ENCODE measurements at regions not wholly inside any gene's neighbourhood (a gene's known extent, or its start where the extent isn't known, plus 50 kb on each side); places are given as distances from the start of the nearest gene placed in this dataset.

DNA sequence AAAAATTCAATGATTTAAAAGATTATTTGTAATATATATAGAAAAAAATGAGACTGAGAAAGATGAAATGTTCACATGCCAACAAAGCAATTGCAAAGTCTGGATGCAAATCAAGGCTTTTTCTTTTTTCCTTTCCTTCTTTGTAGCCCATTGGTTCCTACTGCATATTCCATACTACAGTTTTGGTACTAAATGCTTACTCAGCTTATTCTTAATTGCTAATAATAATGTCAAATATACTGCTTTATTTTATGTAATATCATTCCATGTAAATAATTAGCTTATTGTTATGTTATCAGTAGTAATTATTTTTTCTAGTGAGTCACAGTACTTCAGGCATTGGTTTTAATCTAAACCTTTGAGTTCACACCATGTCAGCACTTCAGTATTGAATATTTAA lies 407.4 kb upstream of the LRRTM1 start:
- no peaks in the 10 kb centered on the region for H3K27me3 ChIP-seq (ENCODE audit: control insufficient read depth in 2 of 2, insufficient read depth in 2 of 2, low read length in 2 of 2)
- no peaks in the 10 kb centered on the region for H3K9me3 ChIP-seq (replicated peaks; ENCODE audit: control insufficient read depth, insufficient read depth, low read depth, low read length)
- in situ Hi-C loops (cut with MboI): no loop called here
- no peaks in the 10 kb centered on the region for H3K4me1 ChIP-seq (replicated peaks in 1 of 2; ENCODE audit: control insufficient read depth in 2 of 2, insufficient read depth in 2 of 2, low read length in 2 of 2)
- BruUV-seq (replicated peaks): no TSS peak
- no peaks in the 10 kb centered on the region for H3K79me2 ChIP-seq (ENCODE audit: control insufficient read depth, insufficient read depth, low read length)
- DNase-seq (ENCODE audit: extremely low read depth in 1 of 4, low spot score in 3 of 4) (no peak), FAIRE-seq (no peak), ATAC-seq (no peak)
- H3K9ac ChIP-seq (ENCODE audit: insufficient read depth in 1 of 2, low read depth in 2 of 2, low read length in 2 of 2): no peak overlapping the region
- intact Hi-C loops (cut with micrococcal nuclease): no loop called here
- no peak overlapping the region for H3K4me3 ChIP-seq
- ChIA-PET CTCF (ENCODE audit: low intra/inter-chr PET ratio) (no interaction called here), POLR2A (no interaction called here)
- no peaks in the 10 kb centered on the region for H3K36me3 ChIP-seq (ENCODE audit: control insufficient read depth, insufficient read depth, low read length)
- H2AFZ ChIP-seq (ENCODE audit: low read depth, low read length): no peak overlapping the region
- TF ChIP-seq ZNF316 (IDR thresholded peaks at IDR 0.05) (peak; percentile 80), C11orf30 (IDR thresholded peaks at IDR 0.05; ENCODE audit: low read depth) (peak; percentile 60; the same call in 1 of the 2 replicates), CSDE1 (IDR thresholded peaks at IDR 0.05) (no peak), MAFF (IDR thresholded peaks at IDR 0.05; ENCODE audit: low read length) (peak; percentile 81), MAFG (tag; conservative IDR thresholded peaks at IDR 0.05) (peak; percentile 71), ILK (tag; IDR thresholded peaks at IDR 0.05; ENCODE audit: borderline replicate concordance, low read depth) (no peak), MAFK (IDR thresholded peaks at IDR 0.05; ENCODE audit: low read length) (peak; percentile 86)
- TF ChIP-seq, protein P1, sequence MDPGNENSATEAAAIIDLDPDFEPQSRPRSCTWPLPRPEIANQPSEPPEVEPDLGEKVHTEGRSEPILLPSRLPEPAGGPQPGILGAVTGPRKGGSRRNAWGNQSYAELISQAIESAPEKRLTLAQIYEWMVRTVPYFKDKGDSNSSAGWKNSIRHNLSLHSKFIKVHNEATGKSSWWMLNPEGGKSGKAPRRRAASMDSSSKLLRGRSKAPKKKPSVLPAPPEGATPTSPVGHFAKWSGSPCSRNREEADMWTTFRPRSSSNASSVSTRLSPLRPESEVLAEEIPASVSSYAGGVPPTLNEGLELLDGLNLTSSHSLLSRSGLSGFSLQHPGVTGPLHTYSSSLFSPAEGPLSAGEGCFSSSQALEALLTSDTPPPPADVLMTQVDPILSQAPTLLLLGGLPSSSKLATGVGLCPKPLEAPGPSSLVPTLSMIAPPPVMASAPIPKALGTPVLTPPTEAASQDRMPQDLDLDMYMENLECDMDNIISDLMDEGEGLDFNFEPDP (CRISPR knock-in tag; IDR thresholded peaks at IDR 0.05): no peak
- H3K4me2 ChIP-seq (ENCODE audit: insufficient read depth, low read length): no peak overlapping the region
- H3K9me1 ChIP-seq (ENCODE audit: control insufficient read depth, insufficient read depth, low read length): no peaks in the 10 kb centered on the region
- H3K27ac ChIP-seq (ENCODE audit: extremely low read depth, low read depth, low read length): no peak overlapping the region
- H4K20me1 ChIP-seq (replicated peaks; ENCODE audit: control insufficient read depth, insufficient read depth, low read length): no peaks in the 10 kb centered on the region
